ENCODE measurements at regions not wholly inside any gene's neighbourhood (a gene's known extent, or its start where the extent isn't known, plus 50 kb on each side); places are given as distances from the start of the nearest gene placed in this dataset.
"Not testable (repeated sequence)": the region's sequence is repeated elsewhere in the genome, so short reads cannot be mapped to it uniquely, and the experiment has no call there.

DNA sequence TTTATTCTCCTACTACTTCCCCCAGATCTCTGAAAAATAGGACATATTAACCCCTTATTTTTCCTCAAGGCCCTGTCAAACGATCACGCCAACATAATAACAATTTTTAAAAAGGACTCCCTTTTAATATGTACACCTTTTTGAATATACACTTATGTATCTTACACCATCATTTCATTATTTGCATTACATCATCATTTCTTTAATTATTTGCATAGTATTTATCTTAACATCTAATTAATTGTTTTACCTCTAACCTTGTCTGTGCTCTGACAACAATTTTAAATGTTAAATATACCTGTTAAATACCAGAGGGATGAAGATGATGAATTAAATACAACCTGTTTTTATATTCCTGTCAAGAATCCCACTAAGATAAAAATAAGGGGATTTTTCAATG lies 432.2 kb downstream of the PTPRC start:
- Mint-ChIP-seq H3K36me3 (ENCODE audit: low read depth) (no peaks in the 10 kb centered on the region), H3K27me3 (no peaks in the 10 kb centered on the region), H3K4me1 (peaks cover 4% of the 10 kb centered on the region), H3K27ac (no peak overlapping the region), H3K4me3 (no peak overlapping the region), H3K9me3 (no peaks in the 10 kb centered on the region)
- no peak for ATAC-seq
- no peak for DNase-seq

- no peaks in the 10 kb centered on the region for H3K9me3 Mint-ChIP-seq
- H3K36me3 Mint-ChIP-seq (ENCODE audit: low read depth), result no peaks in the 10 kb centered on the region
- DNase-seq (no peak), ATAC-seq (no peak)
- H3K27me3 Mint-ChIP-seq, result no peaks in the 10 kb centered on the region
- no peak overlapping the region for H3K4me3 Mint-ChIP-seq
- H3K27ac Mint-ChIP-seq, result no peak overlapping the region
- no peaks in the 10 kb centered on the region for H3K4me1 Mint-ChIP-seq
Observed at GRCh38 chr1:199073166-199073565, 434.3 kb downstream of the PTPRC start.

DNA sequence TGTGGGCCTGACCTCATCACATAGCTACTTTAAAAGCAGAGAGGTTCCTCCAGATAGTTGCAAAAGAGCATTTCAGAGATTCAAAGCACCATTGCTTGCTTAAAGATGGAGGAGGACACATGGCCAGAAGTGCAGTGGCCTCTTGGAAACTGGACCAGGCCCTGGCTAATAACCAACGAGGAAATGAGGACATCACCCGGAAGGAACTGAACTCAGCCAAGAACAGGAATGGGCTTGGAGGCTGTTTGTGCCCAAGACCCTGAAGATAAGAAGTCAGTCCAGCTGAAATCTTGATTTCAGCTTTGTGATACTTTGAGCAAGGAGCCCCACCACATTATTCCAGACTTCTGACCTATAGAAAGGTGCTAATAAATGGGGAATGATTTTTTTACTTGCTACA lies 437.0 kb downstream of the PTPRC start:
- no peaks in the 10 kb centered on the region for H3K36me3 Mint-ChIP-seq (ENCODE audit: low read depth)
- no peaks in the 10 kb centered on the region for H3K9me3 Mint-ChIP-seq
- no peak overlapping the region for H3K4me3 Mint-ChIP-seq
- H3K27ac Mint-ChIP-seq, result no peak overlapping the region
- DNase-seq (no peak), ATAC-seq (no peak)
- H3K27me3 Mint-ChIP-seq, result no peaks in the 10 kb centered on the region
- H3K4me1 Mint-ChIP-seq, result no peaks in the 10 kb centered on the region

GRCh38 chr1:199079994-199080393 lies 441.2 kb downstream of the PTPRC start:
- Mint-ChIP-seq H3K27me3 (peaks cover 2% of the 10 kb centered on the region), H3K4me1 (peaks cover 16% of the 10 kb centered on the region)
- ATAC-seq, result no peak

GRCh38 chr1:199081739-199082138 lies 442.9 kb downstream of the PTPRC start:
- H3K36me3 Mint-ChIP-seq (ENCODE audit: low read depth), result no peaks in the 10 kb centered on the region
- ATAC-seq, result no peak
- H3K27ac Mint-ChIP-seq, result no peak overlapping the region

More at GRCh38 chr1:199079994-199080393, 441.2 kb downstream of the PTPRC start:
- Mint-ChIP-seq H3K9me3 (no peaks in the 10 kb centered on the region), H3K27ac (no peak overlapping the region), H3K4me3 (no peak overlapping the region), H3K36me3 (ENCODE audit: low read depth) (no peaks in the 10 kb centered on the region)
- no peak for DNase-seq

DNA sequence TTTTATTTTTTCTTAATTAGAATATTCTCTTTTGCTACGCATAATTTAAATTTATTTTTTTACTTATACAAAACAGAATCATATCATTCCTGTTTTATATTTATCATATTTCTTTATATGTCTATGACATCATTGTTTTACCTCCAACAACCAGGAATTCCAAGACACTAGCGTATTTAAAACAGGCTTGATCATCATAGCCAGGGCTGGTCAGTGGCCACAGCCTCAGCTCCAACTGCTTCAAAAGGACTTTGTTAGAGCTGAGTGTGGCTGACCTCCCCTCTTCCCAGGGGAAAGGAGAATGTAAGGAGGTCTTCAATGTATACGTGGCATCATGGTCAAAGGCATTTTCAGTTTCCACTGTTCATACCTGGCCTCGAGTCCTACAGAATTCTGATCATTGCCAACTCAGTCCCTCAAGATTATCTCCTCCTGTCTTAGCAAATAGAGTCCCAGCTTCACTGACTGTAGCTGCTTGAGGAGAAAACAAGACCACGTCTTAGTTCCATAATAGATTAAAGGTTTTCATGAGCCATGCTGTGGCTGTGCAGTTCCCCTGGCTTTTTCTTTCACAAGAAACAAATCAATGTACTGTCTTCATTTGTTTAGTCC lies 444.0 kb downstream of the PTPRC start:
- Mint-ChIP-seq H3K9me3 (no peaks in the 10 kb centered on the region), H3K27me3 (peaks cover 2% of the 10 kb centered on the region), H3K27ac (peak overlapping the region; percentile 23), H3K4me1 (peaks cover 21% of the 10 kb centered on the region), H3K36me3 (ENCODE audit: low read depth) (no peaks in the 10 kb centered on the region), H3K4me3 (no peak overlapping the region)
- ATAC-seq (no peak), DNase-seq (no peak)

More at GRCh38 chr1:199081739-199082138, 442.9 kb downstream of the PTPRC start:
- no peaks in the 10 kb centered on the region for H3K9me3 Mint-ChIP-seq
- H3K4me1 Mint-ChIP-seq, result peaks cover 16% of the 10 kb centered on the region
- peaks cover 2% of the 10 kb centered on the region for H3K27me3 Mint-ChIP-seq
- DNase-seq, result no peak
- no peak overlapping the region for H3K4me3 Mint-ChIP-seq

DNA sequence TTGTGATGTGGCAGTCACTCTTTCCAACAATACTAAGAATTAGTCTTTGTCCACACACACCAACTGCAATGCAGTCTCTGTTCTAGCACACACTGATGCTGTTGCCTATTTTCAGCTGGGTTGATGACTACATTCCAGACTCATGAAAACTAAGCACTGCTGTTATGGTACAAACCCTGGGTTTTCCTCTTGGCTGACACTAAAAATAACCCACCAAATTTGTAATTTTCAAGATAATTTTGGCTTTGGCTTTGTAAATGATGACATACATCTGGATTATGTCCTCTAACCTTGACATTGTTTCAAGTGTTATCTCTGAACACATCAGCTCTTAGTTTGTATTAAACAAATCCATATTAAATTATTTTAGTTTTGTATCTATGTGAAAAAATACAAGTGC lies 444.8 kb downstream of the PTPRC start:
- Mint-ChIP-seq H3K36me3 (ENCODE audit: low read depth) (no peaks in the 10 kb centered on the region), H3K4me3 (no peak overlapping the region), H3K4me1 (peaks cover 24% of the 10 kb centered on the region), H3K27me3 (peaks cover 2% of the 10 kb centered on the region), H3K27ac (no peak overlapping the region), H3K9me3 (no peaks in the 10 kb centered on the region)
- DNase-seq, result no peak
- ATAC-seq, result no peak

DNA sequence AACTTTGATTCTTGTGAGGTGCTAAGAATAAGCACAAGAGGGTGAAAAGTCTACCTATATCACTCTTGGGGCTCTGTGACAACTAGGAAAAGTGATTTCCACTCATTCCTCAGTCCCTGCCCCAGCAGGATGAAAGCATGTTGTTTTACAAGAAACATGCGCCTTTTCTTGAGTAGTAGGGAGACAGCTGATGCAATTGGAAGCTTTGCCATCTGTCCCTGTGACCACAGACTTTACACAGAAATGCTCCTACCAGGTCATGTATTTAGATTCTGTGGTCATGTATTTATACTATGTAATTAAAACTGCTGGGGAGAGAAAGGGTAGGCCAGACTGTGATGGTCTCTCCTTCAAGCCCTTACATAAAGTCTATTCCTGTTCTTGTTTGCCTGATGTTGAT lies 445.5 kb downstream of the PTPRC start:
- peaks cover 29% of the 10 kb centered on the region for H3K4me1 Mint-ChIP-seq
- H3K36me3 Mint-ChIP-seq (ENCODE audit: low read depth), result no peaks in the 10 kb centered on the region
- ATAC-seq, result no peak
- no peak for DNase-seq
- H3K27ac Mint-ChIP-seq, result no peak overlapping the region
- no peaks in the 10 kb centered on the region for H3K9me3 Mint-ChIP-seq
- H3K27me3 Mint-ChIP-seq, result peaks cover 2% of the 10 kb centered on the region
- H3K4me3 Mint-ChIP-seq, result no peak overlapping the region

GRCh38 chr1:199085903-199086302 lies 447.1 kb downstream of the PTPRC start:
- peaks cover 2% of the 10 kb centered on the region for H3K27me3 Mint-ChIP-seq
- ATAC-seq (no peak), DNase-seq (no peak)
- no peaks in the 10 kb centered on the region for H3K9me3 Mint-ChIP-seq
- no peaks in the 10 kb centered on the region for H3K36me3 Mint-ChIP-seq (ENCODE audit: low read depth)
- no peak overlapping the region for H3K27ac Mint-ChIP-seq
- H3K4me1 Mint-ChIP-seq, result peaks cover 44% of the 10 kb centered on the region
- H3K4me3 Mint-ChIP-seq, result no peak overlapping the region

- Mint-ChIP-seq H3K27ac (no peak overlapping the region), H3K4me1 (peaks cover 42% of the 10 kb centered on the region), H3K36me3 (ENCODE audit: low read depth) (no peaks in the 10 kb centered on the region), H3K9me3 (peaks cover 5% of the 10 kb centered on the region), H3K27me3 (peaks cover 2% of the 10 kb centered on the region), H3K4me3 (no peak overlapping the region)
- ATAC-seq, result no peak
- no peak for DNase-seq
Observed at GRCh38 chr1:199087144-199087543, 448.3 kb downstream of the PTPRC start.

DNA sequence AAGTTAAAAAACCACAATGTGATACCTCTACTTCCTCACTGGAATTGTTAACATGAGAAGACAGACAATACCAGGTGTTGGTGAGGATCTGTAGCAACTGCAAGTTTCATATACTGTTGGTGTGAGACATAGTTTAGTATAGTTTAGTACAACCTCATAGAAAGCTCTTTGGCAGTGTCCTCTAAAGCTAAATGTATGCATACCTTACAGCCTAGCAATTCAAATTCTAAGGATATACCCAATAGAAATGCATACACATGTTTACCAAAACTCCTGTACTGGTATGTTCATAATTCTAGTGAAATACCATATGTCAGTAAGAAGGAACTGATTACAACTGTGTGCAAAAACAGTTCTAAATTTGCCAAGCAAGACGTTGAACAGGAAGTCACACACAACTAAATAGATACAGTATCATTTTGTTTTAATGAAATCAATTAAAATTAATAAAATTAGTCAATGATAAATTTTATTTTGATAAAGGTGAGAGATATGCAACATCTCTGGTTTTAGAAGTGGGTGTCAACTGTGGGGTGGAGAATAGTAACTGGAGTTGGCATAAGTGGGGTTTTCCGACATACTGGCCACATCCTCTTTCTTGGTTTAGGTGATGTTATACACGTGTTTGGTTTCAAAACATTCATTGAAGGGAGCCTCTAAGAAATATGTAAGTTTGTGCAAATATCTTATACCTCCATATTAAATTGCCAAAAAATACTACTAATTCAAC lies 450.7 kb downstream of the PTPRC start:
- Mint-ChIP-seq H3K9me3 (peaks cover 9% of the 10 kb centered on the region), H3K4me1 (peaks cover 31% of the 10 kb centered on the region), H3K27ac (peak overlapping the region; percentile 50), H3K27me3 (no peaks in the 10 kb centered on the region), H3K4me3 (no peak overlapping the region), H3K36me3 (ENCODE audit: low read depth) (no peaks in the 10 kb centered on the region)
- peak; percentile 36 for DNase-seq
- peak; percentile 85 for ATAC-seq

DNA sequence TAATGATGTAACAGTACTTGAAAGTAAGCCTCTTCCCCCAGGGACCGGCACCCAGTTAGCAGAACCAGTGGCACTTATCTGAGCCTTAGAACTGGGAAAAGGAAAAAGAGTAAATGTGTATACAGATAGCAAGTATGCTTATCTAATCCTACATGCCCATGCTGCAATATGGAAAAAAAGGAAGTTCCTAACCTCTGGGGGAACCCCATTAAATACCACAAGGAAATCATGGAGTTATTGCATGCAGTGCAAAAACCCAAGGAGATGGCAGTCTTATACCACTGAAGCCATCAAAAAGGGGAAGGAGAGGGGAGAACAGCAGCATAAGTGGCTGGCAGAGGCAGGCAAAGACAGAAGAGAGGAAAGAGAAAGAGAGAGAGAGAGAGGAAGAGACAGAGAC lies 456.8 kb downstream of the PTPRC start:
- H3K27ac Mint-ChIP-seq, result not testable (repeated sequence)

DNA sequence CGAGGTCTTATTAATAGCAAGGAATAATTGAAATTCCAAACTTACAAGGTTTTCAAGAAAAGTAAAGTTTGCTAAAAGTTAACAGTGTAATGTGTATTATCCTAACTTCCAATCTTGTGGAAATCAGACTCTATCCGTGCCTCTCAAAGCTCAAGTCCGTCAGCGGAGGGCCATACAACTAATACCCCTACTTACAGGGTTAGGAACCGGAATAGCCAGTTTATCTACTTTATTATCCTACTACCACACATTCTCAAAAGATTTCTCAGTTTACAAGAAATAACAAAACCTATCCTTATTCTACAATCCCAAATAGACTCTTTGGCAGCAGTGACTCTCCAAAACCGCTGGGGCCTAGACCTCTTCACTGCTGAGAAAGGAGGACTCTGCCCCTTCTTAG lies 457.8 kb downstream of the PTPRC start:
- Mint-ChIP-seq H3K27me3 (no peaks in the 10 kb centered on the region), H3K36me3 (ENCODE audit: low read depth) (no peaks in the 10 kb centered on the region), H3K4me3 (no peak overlapping the region), H3K4me1 (peaks cover 10% of the 10 kb centered on the region), H3K27ac (no peak overlapping the region), H3K9me3 (peaks cover 12% of the 10 kb centered on the region)
- ATAC-seq, result no peak
- DNase-seq, result no peak

More for the DNA sequence above, 456.8 kb downstream of the PTPRC start:
- not testable (repeated sequence) for H3K36me3 Mint-ChIP-seq (ENCODE audit: low read depth); DNase-seq; H3K27me3 Mint-ChIP-seq; H3K4me1 Mint-ChIP-seq; H3K4me3 Mint-ChIP-seq; H3K9me3 Mint-ChIP-seq; ATAC-seq

- H3K27me3 Mint-ChIP-seq, result no peaks in the 10 kb centered on the region
- peaks cover 2% of the 10 kb centered on the region for H3K36me3 Mint-ChIP-seq (ENCODE audit: low read depth)
- DNase-seq (no peak), ATAC-seq (no peak)
- H3K27ac Mint-ChIP-seq, result no peak overlapping the region
- peaks cover 15% of the 10 kb centered on the region for H3K4me1 Mint-ChIP-seq
- no peak overlapping the region for H3K4me3 Mint-ChIP-seq
- peaks cover 10% of the 10 kb centered on the region for H3K9me3 Mint-ChIP-seq
Observed at GRCh38 chr1:199098468-199098867, 459.6 kb downstream of the PTPRC start.

DNA sequence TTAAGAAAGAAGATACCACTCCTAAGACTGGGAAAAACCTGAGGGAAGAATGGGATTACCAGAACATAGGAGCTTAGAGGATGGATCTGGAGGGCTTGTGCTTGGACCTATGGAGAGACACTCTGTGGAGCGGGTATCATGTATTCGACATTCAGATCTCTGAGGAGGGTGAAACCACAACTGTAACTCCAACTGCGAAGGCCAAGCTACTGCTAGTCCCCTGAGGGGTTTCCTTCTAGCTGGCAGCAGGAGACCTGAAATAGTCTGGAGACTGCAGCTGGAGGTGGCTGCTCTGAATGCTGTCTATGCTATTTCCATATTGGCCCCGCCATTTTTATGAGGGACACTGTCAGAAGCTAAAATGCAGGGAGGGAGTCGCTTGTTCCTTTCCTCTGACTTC lies 462.3 kb downstream of the PTPRC start:
- Mint-ChIP-seq H3K9me3 (peaks cover 15% of the 10 kb centered on the region), H3K4me1 (peaks cover 13% of the 10 kb centered on the region), H3K27me3 (no peaks in the 10 kb centered on the region), H3K27ac (no peak overlapping the region), H3K4me3 (no peak overlapping the region), H3K36me3 (ENCODE audit: low read depth) (peaks cover 2% of the 10 kb centered on the region)
- ATAC-seq (no peak), DNase-seq (no peak)
